ENCODE measurements at regions not wholly inside any gene's neighbourhood (a gene's known extent, or its start where the extent isn't known, plus 50 kb on each side); places are given as distances from the start of the nearest gene placed in this dataset.
A peak's percentile ranks its signal among the peaks of the same experiment; 100 is the strongest.

- no peak for DNase-seq (ENCODE audit: low read depth, low spot score)
These were observed 57.9 kb upstream of the SLC5A9 start for GRCh38 chr1:48164571-48164970.

- no peak for DNase-seq (ENCODE audit: low read depth, low spot score)
These were observed 61.9 kb upstream of the SLC5A9 start for GRCh38 chr1:48160486-48161132.

DNA sequence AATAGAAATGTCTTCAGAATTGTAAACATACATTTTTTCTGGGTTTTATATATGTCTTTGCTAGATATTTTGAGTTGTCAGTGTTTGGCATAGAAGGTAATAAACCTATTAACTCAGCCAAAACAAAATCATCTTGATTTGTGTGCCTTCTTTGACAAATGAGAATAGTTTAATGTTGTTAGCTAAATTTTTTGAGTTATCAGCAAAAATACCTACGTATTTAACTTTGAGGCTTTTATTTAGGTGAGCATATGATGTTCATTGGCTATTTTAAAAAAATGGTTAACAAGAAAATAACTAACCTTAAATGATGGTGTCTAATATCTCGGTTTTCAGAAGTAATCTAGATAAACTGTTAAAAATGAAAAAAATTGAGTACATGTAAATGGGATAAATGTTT, 83.2 kb upstream of the SLC5A9 start:
- DNase-seq (ENCODE audit: low read depth, low spot score), result no peak

DNA sequence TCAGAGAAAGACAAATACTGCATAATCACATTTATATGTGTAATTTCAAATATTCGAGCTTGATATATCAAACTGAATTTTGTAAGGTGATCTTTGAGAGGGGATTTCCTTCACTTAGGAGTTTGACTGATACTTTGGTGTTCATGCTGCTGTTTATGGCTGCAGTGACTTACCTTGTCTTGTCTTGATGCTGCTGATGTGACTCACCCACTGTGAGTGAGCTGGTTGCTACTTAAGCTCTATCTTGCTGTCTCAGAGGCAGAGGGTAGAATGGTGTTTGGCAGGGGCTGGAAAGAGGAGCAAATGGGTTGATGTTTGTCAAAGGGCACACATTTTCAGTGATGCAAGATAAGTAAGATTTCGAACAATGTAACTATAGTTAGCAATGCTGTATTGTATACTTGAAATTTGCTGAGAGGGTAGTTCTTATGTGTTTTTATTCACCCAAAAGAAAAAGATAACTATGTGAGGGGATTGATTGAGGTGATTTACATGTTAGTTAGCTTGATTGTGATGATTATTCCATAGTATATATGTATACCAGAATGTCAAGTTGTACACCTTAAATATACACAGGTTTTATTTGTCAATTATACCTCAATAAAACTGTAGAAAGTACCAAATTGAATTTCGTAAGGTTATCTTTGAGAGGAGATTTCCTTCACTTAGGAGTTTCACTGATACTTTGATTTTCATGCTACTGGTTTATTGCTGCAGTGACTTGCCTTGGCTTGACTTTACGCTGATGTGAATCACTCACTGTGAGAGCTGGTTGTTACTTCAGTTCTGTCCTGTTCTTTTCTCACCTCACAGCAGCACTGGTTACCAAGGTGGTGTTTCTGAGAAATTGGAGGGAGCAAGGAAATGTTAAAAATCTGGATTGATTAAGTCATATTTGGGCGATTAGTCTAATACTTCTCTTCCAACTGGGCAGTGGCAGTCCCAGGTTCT, 94.5 kb upstream of the SLC5A9 start:
- no peak for DNase-seq (ENCODE audit: low read depth, low spot score)

DNA sequence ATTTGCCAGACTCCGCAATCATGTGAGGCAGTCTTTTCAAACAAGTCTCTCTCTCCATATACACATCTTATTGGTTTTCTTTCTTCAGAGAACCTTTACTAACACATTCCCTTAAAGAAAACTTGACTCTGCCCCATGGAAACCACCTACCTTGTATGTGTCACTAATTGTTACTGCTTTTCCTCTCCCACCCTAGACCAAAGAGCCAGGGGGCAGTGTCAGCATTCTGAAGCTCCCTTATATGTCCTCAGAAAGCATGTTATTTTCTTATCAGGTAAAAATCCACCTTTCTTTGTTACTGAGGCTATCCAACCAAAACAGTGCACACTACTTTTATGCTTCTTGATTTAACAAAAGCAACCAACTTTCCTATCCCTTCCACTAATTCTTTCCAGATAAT, 98.9 kb upstream of the SLC5A9 start:
- DNase-seq (ENCODE audit: low read depth, low spot score), result no peak

DNA sequence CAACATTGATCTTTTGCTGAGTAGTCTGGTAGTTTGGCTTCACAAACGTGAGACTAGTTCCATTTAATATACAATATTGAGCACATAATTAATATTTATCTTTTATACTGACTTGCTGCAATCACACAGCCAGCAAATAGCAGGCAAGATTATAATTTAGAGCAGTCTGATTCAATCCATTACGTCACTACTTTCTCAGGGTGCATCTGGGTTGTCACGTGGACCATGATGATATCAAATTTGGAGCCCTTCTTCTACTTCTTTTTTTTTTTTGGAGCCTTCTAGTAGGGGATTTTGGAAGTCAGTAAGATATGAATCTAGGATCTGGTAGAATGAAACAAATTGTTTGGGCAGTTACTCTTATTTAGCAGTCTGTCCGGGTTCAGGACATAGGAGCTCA, 100.6 kb upstream of the SLC5A9 start:
- DNase-seq (ENCODE audit: low read depth, low spot score), result no peak

- no peak for DNase-seq (ENCODE audit: low read depth, low spot score)
These were observed 101.9 kb upstream of the SLC5A9 start for GRCh38 chr1:48120621-48121020.

DNA sequence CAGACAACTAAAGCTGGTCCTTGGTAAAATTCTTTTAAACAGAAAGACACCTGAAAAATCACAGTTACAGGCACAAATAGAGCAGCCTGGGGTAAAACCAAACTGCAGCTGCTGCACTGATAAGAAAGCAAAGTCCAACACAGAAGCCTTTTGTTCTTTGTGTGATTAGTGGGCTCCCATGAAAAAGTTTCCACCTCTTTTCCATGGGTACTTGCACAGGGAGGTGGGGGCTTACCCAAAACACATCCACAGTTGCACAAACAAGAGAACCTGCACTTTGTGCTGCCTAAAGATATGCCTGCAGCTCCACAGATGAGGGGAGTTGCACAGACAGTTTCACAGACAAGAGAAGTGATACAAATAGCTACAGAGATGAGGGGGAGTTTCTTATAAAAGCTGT, 106.7 kb upstream of the SLC5A9 start:
- no peak for DNase-seq (ENCODE audit: low read depth, low spot score)

DNA sequence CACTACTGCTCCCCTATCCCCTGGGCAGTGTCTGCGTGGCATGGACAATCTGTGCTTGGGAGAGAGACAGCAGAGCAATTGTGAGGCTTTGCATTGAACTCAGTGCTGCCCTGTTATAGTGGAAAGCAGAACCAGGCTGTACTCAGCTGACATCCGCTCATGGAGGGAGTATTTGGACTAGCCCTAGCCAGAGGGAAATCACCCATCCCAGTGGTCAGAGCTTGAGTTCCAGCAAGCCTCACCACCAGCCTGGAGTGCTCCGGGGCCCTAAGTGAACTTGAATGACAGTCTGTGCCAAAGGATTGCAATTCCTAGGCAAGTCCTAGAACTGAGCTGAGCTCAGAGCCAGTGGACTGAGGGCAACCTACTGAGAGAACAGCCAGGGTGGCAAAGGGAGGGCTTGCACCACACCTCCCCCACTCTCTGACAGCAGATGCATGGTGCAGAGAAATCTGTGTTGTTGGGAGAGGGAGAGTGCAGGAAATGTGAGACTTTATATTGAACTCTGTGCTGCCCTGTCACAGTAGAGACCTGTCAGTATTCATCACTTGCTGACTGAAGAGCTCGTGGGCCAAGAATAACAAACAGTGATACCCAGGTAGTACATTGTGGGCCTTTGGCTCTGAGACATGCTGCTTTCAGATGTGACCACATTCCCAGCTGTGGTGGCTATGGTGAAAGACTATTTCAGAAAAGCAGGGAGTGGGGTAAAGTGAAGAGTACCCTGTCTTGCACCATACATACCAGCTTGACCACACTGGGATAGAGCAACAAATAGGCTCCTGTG, 107.7 kb upstream of the SLC5A9 start:
- DNase-seq (ENCODE audit: low read depth, low spot score), result no peak

DNA sequence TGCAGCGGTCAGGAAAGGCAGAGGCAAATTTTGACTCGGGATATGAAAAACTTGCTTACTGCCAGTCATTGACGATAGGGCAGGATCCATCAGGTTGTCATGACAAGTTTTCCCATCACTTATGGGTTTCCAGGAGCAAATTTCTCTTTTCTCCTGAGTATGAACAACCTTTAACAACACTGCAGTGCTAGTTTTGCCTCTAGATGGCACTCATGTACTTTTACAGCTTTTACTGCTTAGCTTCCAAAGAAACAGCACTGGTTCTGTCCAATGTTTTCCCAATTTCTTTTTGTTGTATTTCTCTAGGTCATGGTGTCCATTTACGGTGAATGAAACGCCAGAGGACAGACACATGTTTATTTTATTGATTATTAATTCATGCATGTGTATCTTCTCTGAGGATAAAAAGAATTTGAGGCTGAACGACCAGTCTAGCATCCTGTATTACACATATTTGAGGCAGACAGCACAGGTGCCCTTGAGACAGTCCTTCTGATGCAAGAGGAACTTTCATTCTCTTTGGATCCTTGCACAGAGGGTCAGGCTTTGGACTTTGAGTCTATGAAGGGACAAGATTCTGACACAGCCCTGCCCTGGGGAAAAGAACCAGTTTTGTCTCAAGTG, 112.3 kb upstream of the TRABD2B start:
- no peak for DNase-seq (ENCODE audit: low read depth, low spot score)

DNA sequence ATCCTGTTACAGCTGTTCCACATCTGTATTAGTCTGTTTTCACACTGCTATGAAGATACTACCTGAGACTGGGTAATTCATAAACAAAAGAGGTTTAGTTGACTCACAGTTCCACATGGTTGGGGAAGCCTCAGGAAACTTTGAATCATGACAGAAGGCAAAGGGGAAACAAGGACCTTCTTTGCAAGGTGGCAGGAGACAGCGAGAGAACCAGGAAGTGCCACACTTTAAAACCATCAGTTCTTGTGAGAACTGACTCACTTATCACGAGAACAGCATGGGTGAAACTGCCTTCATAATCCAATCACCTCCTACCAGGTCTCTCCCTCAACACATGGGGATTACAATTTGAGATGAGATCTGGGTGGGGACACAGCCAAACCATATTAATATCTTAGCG, 110.3 kb upstream of the TRABD2B start:
- DNase-seq (ENCODE audit: low read depth, low spot score), result no peak

- no peak for DNase-seq (ENCODE audit: low read depth, low spot score)
These were observed 108.9 kb upstream of the TRABD2B start for GRCh38 chr1:48106049-48106448.

DNA sequence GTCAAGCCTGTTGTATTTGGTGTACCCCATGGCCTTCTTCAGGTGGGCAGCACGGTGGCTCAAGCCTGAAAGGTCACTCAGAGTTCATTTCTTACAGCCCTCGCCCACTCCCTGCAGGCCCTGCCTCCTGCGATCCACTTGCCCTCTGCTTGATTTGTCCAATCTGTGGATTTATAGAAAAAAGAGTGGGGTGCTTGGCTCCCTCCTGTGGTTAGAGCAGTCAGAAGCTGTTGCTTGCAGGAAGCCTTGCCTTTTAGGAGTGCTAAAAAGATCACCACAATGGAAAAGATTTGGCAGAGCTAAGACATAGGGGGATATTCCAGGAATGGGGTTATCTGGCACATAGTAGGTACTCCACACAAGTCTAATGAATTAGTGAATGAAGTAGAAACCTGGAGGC, 108.0 kb upstream of the TRABD2B start:
- DNase-seq (ENCODE audit: low read depth, low spot score), result no peak

DNA sequence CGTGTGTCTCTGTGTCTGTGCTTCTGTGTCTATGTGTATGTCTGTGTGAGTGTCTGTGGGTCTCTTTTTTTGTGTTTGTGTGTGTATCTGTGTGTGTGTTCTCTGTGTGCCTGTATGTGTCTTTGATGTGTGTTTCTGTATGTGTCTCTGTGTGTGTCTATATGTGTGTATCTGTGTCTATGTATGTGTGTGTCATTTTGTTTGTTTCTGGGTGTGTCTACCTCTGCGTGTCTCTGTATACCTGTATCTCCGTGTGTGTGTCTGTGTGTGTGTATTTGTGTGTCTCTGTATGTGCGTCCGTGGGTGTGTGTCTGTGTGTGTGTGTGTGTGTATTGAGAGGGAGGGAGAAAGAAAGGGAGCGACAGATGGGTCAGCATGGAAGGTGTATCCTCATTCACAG, 106.3 kb upstream of the TRABD2B start:
- DNase-seq (ENCODE audit: low read depth, low spot score), result no peak

GRCh38 chr1:48102766-48103165, 105.6 kb upstream of the TRABD2B start:
- no peak for DNase-seq (ENCODE audit: low read depth, low spot score)

DNA sequence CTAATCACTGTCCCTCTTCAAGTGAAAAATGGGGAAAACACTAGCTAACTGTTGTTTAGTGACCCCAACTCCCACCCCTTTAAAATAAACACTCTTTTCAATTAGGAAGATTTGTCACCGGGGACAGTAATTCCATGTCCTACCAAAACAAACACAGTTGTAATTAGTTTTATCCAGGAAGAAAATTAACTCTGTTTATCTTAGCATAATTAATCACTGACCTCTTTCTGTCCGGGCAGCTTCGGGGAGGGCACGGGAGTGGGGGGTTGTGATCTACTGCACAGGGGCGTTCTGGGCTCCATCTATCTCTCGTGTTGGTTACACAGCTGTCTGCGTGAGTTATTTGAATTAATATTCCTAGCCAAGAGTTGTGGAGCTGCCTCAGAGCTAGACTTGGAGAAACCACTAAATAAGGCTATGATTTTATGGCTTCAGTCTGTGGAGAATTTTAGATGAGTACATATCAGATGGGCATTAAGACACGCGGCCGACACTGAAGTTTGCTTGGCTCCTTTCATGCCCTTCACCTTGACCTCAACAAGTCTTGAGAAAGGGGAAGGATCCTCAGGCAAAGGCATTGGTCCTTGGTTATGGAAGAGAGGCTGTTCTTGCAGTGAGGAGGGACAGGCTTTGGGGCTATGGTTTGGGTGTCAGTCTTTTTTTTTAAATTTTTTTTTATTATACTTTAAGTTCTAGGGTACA, 102.0 kb upstream of the TRABD2B start:
- no peak for DNase-seq (ENCODE audit: low read depth, low spot score)

DNA sequence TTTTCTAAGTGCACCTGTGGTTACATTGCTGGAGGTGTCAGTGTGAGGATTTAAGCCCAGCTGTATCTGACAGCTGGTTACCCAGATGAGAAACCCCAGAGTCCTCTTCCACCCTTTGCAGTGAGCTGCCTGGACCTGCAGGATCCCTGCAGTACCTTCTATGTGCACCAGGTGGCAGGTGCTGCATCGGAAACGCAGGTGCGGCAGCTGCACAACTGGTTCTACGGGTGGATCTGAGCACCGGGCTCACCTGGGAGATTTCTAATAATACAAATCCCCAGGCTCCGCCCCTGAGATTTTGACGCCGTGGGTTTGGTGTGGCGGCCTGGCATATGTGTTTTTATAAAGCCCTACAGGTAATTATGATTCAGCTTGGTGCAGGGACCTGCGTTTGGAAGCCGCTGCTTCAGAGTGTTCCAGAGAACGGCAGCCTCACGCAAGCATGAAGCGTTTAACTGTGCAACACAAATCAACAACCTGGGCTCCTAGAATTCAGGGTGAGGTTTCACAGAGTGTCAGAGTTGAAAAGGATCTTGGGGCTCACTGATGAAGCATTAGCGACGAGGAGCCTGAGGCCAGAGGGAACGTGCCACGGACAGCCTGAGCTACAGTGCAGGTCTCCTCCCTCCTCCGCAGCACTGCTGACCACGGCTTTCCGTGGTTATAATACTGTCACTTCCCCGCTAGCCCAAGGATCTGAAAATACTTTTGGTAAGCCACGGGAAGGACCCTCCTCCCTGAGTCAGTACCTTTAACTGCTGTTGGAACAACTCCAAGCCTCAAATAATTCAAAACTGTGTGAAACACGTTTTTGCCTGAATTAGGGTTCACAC, 96.7 kb upstream of the TRABD2B start:
- peak; percentile 30 for DNase-seq (ENCODE audit: low read depth, low spot score)

GRCh38 chr1:48093147-48093546, 96.0 kb upstream of the TRABD2B start:
- DNase-seq (ENCODE audit: low read depth, low spot score), result no peak

DNA sequence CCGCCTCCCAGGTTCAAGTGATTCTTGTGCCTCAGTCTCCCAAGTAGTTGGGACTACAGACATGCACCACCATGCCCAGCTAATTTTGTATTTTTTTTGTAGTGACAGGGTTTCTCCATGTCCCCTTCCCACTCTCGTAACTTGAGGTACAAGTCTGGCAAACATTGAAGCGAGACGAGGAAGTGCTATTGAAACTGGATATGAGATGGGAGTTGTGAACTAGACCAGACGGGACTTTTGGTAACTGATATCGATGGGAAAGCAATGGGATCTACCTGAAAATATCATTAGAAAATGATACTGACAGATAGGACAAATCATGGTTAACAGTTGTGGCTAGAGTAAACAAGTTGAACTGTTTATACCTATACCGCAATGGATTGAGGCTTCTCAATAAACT, 95.2 kb upstream of the TRABD2B start:
- no peak for DNase-seq (ENCODE audit: low read depth, low spot score)

DNA sequence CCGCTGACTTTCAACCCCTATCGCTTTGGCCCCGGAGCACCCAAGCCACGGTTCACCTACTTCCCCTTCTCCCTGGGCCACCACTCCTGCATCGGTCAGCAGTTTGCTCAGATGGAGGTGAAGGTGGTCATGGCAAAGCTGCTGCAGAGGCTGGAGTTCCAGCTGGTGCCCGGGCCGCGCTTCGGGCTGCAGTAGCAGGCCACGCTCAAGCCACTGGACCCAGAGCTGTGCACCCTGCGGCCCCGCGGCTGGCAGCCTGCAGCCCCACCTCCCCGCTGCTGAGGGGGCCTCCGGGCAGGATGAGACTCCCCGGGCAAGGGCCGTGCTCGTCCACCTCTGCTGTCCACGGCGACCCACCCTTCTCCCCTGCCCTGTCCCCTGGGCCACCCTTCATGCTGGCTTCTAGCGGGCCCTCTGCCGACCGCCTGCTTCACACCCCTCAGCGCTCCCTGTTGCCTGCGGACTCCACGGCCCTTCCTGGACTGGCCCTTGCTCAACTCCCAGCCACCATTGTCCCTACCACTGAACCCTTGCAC, 92.2 kb upstream of the TRABD2B start:
- no peak for DNase-seq (ENCODE audit: low read depth, low spot score)
